ENCODE measurements at regions not wholly inside any gene's neighbourhood (a gene's known extent, or its start where the extent isn't known, plus 50 kb on each side); places are given as distances from the start of the nearest gene placed in this dataset.

- Histone ChIP-seq H2AFZ (ENCODE audit: low read length) (no peak overlapping the region), H3K4me1 (ENCODE audit: insufficient read depth, low read length) (no peaks in the 10 kb centered on the region), H3K36me3 (ENCODE audit: insufficient read depth, low read length) (no peaks in the 10 kb centered on the region), H3K27ac (ENCODE audit: low read depth, low read length) (no peak overlapping the region), H3K27me3 (ENCODE audit: insufficient read depth, low read length) (no peaks in the 10 kb centered on the region), H3K9me3 (ENCODE audit: low read depth, low read length) (no peaks in the 10 kb centered on the region), H3K79me2 (ENCODE audit: insufficient read depth, low read length) (no peaks in the 10 kb centered on the region), H4K20me1 (ENCODE audit: insufficient read depth, low read length) (no peaks in the 10 kb centered on the region), H3K4me2 (ENCODE audit: insufficient read depth, low read length) (no peak overlapping the region), H3K4me3 (ENCODE audit: insufficient read depth, low read length) (no peak overlapping the region)
- DNase-seq (ENCODE audit: insufficient read length, low spot score, missing footprints): no peak
- TF ChIP-seq, protein P1, sequence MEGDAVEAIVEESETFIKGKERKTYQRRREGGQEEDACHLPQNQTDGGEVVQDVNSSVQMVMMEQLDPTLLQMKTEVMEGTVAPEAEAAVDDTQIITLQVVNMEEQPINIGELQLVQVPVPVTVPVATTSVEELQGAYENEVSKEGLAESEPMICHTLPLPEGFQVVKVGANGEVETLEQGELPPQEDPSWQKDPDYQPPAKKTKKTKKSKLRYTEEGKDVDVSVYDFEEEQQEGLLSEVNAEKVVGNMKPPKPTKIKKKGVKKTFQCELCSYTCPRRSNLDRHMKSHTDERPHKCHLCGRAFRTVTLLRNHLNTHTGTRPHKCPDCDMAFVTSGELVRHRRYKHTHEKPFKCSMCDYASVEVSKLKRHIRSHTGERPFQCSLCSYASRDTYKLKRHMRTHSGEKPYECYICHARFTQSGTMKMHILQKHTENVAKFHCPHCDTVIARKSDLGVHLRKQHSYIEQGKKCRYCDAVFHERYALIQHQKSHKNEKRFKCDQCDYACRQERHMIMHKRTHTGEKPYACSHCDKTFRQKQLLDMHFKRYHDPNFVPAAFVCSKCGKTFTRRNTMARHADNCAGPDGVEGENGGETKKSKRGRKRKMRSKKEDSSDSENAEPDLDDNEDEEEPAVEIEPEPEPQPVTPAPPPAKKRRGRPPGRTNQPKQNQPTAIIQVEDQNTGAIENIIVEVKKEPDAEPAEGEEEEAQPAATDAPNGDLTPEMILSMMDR (IDR thresholded peaks at IDR 0.05; ENCODE audit: extremely low read depth, low read depth, low read length): no peak
Measured at GRCh38 chr13:82800391-82800790, 1081.9 kb downstream of the SLITRK1 start.

- Histone ChIP-seq H3K27me3 (ENCODE audit: insufficient read depth, low read length) (no peaks in the 10 kb centered on the region), H3K27ac (ENCODE audit: low read depth, low read length) (no peak overlapping the region), H3K36me3 (ENCODE audit: insufficient read depth, low read length) (no peaks in the 10 kb centered on the region), H4K20me1 (ENCODE audit: insufficient read depth, low read length) (no peaks in the 10 kb centered on the region), H2AFZ (ENCODE audit: low read length) (no peak overlapping the region), H3K4me3 (ENCODE audit: insufficient read depth, low read length) (no peak overlapping the region), H3K4me1 (ENCODE audit: insufficient read depth, low read length) (no peaks in the 10 kb centered on the region), H3K4me2 (ENCODE audit: insufficient read depth, low read length) (no peak overlapping the region), H3K79me2 (ENCODE audit: insufficient read depth, low read length) (no peaks in the 10 kb centered on the region), H3K9me3 (ENCODE audit: low read depth, low read length) (no peaks in the 10 kb centered on the region)
- TF ChIP-seq, protein P1 (IDR thresholded peaks at IDR 0.05; ENCODE audit: extremely low read depth, low read depth, low read length): no peak
- no peak for DNase-seq (ENCODE audit: insufficient read length, low spot score, missing footprints)
Measured at GRCh38 chr13:82797876-82798275, 1084.4 kb downstream of the SLITRK1 start.

DNA sequence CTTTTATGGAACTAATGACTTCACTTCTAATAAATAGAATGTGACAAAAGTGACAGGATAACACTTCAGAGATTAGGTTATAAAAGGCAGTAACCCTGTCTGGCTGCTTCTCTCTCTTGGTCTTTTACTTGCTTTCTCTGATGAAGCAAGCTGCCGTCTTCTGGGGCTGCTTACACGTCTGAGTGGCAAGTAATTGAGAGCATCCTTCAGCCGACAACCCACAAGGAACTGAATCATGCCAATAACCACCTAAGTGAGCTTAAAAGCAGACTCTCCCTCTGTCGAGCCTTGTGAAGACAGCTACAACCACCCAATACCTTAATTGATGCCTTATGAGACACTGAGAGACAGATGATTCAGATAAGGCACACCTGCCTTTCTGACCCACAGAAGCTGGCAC, 1091.2 kb downstream of the SLITRK1 start:
- DNase-seq (ENCODE audit: insufficient read length, low spot score, missing footprints): no peak
- TF ChIP-seq, protein P1 (IDR thresholded peaks at IDR 0.05; ENCODE audit: extremely low read depth, low read depth, low read length): no peak
- Histone ChIP-seq H3K79me2 (ENCODE audit: insufficient read depth, low read length) (no peaks in the 10 kb centered on the region), H3K9me3 (ENCODE audit: low read depth, low read length) (no peaks in the 10 kb centered on the region), H3K4me3 (ENCODE audit: insufficient read depth, low read length) (no peak overlapping the region), H3K4me1 (ENCODE audit: insufficient read depth, low read length) (no peaks in the 10 kb centered on the region), H4K20me1 (ENCODE audit: insufficient read depth, low read length) (no peaks in the 10 kb centered on the region), H3K4me2 (ENCODE audit: insufficient read depth, low read length) (no peak overlapping the region), H2AFZ (ENCODE audit: low read length) (no peak overlapping the region), H3K36me3 (ENCODE audit: insufficient read depth, low read length) (no peaks in the 10 kb centered on the region), H3K27ac (ENCODE audit: low read depth, low read length) (no peak overlapping the region), H3K27me3 (ENCODE audit: insufficient read depth, low read length) (no peaks in the 10 kb centered on the region)

DNA sequence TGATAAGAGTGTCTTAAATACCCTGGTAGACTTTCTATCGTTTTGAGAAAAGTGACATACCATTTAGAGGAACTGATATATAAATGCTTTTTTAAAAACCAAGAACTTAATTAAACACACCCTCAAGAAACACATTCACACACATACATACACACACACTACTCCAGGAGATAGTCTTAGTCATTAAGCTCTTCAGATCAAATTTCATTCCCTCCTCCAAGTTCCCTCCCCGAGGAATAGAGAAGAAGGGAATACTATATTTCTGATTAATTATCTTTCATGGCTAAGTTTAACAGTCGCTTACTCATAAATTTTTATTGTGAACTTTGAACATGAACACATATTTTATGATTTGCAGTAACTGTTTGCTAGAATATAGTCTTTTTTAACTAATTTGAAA, 1109.5 kb downstream of the SLITRK1 start:
- TF ChIP-seq, protein P1 (IDR thresholded peaks at IDR 0.05; ENCODE audit: extremely low read depth, low read depth, low read length): no peak
- Histone ChIP-seq H3K36me3 (ENCODE audit: insufficient read depth, low read length) (no peaks in the 10 kb centered on the region), H2AFZ (ENCODE audit: low read length) (no peak overlapping the region), H3K27ac (ENCODE audit: low read depth, low read length) (no peak overlapping the region), H3K4me1 (ENCODE audit: insufficient read depth, low read length) (no peaks in the 10 kb centered on the region), H3K79me2 (ENCODE audit: insufficient read depth, low read length) (no peaks in the 10 kb centered on the region), H3K27me3 (ENCODE audit: insufficient read depth, low read length) (no peaks in the 10 kb centered on the region), H4K20me1 (ENCODE audit: insufficient read depth, low read length) (no peaks in the 10 kb centered on the region), H3K4me3 (ENCODE audit: insufficient read depth, low read length) (no peak overlapping the region), H3K4me2 (ENCODE audit: insufficient read depth, low read length) (no peak overlapping the region), H3K9me3 (ENCODE audit: low read depth, low read length) (no peaks in the 10 kb centered on the region)
- DNase-seq (ENCODE audit: insufficient read length, low spot score, missing footprints): no peak

All from osteoblast (primary cell).